ENCODE measurements at regions not wholly inside any gene's neighbourhood (a gene's known extent, or its start where the extent isn't known, plus 50 kb on each side); places are given as distances from the start of the nearest gene placed in this dataset.

- no peak for DNase-seq
These were observed 73.8 kb upstream of the CAV2 start for GRCh38 chr7:116425647-116426209.

- no peak for DNase-seq
These were observed 72.9 kb upstream of the CAV2 start for GRCh38 chr7:116426428-116427156.

GRCh38 chr7:116429986-116430619 lies 69.4 kb upstream of the CAV2 start:
- DNase-seq: no peak

GRCh38 chr7:116431787-116432526 lies 67.6 kb upstream of the CAV2 start:
- no peak for DNase-seq

- no peak for DNase-seq
These were observed 67.0 kb upstream of the CAV2 start for GRCh38 chr7:116432527-116432916.

- DNase-seq: no peak
These were observed 66.3 kb upstream of the CAV2 start for GRCh38 chr7:116433246-116433645.

- no peak for DNase-seq
These were observed 64.7 kb upstream of the CAV2 start for GRCh38 chr7:116434820-116435341.

- DNase-seq: no peak
These were observed 63.2 kb upstream of the CAV2 start for GRCh38 chr7:116436305-116436826.

- DNase-seq: no peak
These were observed 61.3 kb upstream of the CAV2 start for GRCh38 chr7:116438267-116438666.

GRCh38 chr7:116439005-116439404 lies 60.5 kb upstream of the CAV2 start:
- DNase-seq: no peak

GRCh38 chr7:116439841-116440549 lies 59.5 kb upstream of the CAV2 start:
- DNase-seq: no peak

- DNase-seq: no peak
These were observed 58.0 kb upstream of the CAV2 start for GRCh38 chr7:116441534-116441933.

GRCh38 chr7:116443101-116443523 lies 56.4 kb upstream of the CAV2 start:
- DNase-seq: no peak

GRCh38 chr7:116443646-116444045 lies 55.9 kb upstream of the CAV2 start:
- DNase-seq: no peak

GRCh38 chr7:116445447-116446211 lies 53.9 kb upstream of the CAV2 start:
- no peak for DNase-seq

- no peak for DNase-seq
These were observed 53.2 kb upstream of the CAV2 start for GRCh38 chr7:116446212-116446855.

- DNase-seq: no peak
These were observed 52.1 kb upstream of the CAV2 start for GRCh38 chr7:116447436-116447835.

- DNase-seq: no peak
These were observed 51.3 kb upstream of the CAV2 start for GRCh38 chr7:116447966-116448839.

- DNase-seq: no peak
These were observed 50.1 kb upstream of the CAV2 start for GRCh38 chr7:116449441-116449840.

All from activated T-cell treated with anti-CD3 and anti-CD28 coated beads, Interleukin-2, amount 50 U/mL, for 48 hours (primary cell).